ENCODE measurements at regions not wholly inside any gene's neighbourhood (a gene's known extent, or its start where the extent isn't known, plus 50 kb on each side); places are given as distances from the start of the nearest gene placed in this dataset.

- TF ChIP-seq, protein P1, sequence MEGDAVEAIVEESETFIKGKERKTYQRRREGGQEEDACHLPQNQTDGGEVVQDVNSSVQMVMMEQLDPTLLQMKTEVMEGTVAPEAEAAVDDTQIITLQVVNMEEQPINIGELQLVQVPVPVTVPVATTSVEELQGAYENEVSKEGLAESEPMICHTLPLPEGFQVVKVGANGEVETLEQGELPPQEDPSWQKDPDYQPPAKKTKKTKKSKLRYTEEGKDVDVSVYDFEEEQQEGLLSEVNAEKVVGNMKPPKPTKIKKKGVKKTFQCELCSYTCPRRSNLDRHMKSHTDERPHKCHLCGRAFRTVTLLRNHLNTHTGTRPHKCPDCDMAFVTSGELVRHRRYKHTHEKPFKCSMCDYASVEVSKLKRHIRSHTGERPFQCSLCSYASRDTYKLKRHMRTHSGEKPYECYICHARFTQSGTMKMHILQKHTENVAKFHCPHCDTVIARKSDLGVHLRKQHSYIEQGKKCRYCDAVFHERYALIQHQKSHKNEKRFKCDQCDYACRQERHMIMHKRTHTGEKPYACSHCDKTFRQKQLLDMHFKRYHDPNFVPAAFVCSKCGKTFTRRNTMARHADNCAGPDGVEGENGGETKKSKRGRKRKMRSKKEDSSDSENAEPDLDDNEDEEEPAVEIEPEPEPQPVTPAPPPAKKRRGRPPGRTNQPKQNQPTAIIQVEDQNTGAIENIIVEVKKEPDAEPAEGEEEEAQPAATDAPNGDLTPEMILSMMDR (IDR thresholded peaks at IDR 0.05), result no peak
- TF ChIP-seq POLR2A (IDR thresholded peaks at IDR 0.05), result no peak
These were observed 388.0 kb downstream of the ICE1 start for GRCh38 chr5:5810461-5810860.
